Endothelial cell of umbilical vein (primary cell): ENCODE measurements at regions not wholly inside any gene's neighbourhood (a gene's known extent, or its start where the extent isn't known, plus 50 kb on each side); places are given as distances from the start of the nearest gene placed in this dataset.

Experiments
- CTCF ChIP-seq, 2 donors: IDR thresholded peaks; 1 replicate in 1 of 2; 2 replicates in 1 of 2; pipeline ENCODE4 v1.5.1; 2011; ENCODE audit warnings: low read length in 2 of 2, mild to moderate bottlenecking in 2 of 2, moderate library complexity in 2 of 2, control low read depth in 1 of 2, inconsistent platforms in 1 of 2, low read depth in 1 of 2; ENCODE audit not compliant: insufficient read depth in 1 of 2; ENCODE audit errors: extremely low read depth in 1 of 2
- EZH2 ChIP-seq: IDR thresholded peaks from 2 replicates; pipeline ENCODE4 v1.6.1; 2012; ENCODE audit warnings: borderline replicate concordance, low read depth, mild to moderate bottlenecking, moderate library complexity, low read length, inconsistent platforms; ENCODE audit not compliant: severe bottlenecking
- GATA2 ChIP-seq: IDR thresholded peaks from 2 replicates; pipeline ENCODE4 v1.7.0; 2011; ENCODE audit warnings: low read depth, mild to moderate bottlenecking, moderate library complexity, mixed read lengths, low read length; ENCODE audit not compliant: insufficient read length, insufficient read depth
- JUN ChIP-seq: IDR thresholded peaks from 2 replicates; pipeline ENCODE4 v1.6.1; 2011; ENCODE audit warnings: borderline replicate concordance, low read depth; ENCODE audit not compliant: insufficient read length, insufficient read depth
- MAX ChIP-seq: IDR thresholded peaks from 2 replicates; pipeline ENCODE4 v1.6.1; 2011; ENCODE audit not compliant: insufficient read depth, insufficient read length
- MYC ChIP-seq: IDR thresholded peaks from one replicate; pipeline ENCODE4 v1.6.1; 2011; ENCODE audit warnings: mild to moderate bottlenecking, low read depth, low read length
- POLR2A ChIP-seq: IDR thresholded peaks from 2 replicates; pipeline ENCODE4 v1.6.1; 2012; ENCODE audit warnings: low read depth, mild to moderate bottlenecking, control low read depth, low read length
- POLR2AphosphoS5 ChIP-seq: IDR thresholded peaks from 2 replicates; pipeline ENCODE4 v1.6.1; 2012; ENCODE audit warnings: low read depth, mild to moderate bottlenecking, control low read depth, low read length, moderate library complexity; ENCODE audit not compliant: insufficient read depth

- TF ChIP-seq MAX, result no peak
- no peak for TF ChIP-seq MYC
- TF ChIP-seq POLR2A, result no peak
- TF ChIP-seq EZH2, result no peak
- TF ChIP-seq CTCF (IDR thresholded peaks at IDR 0.05; ENCODE audit: extremely low read depth in 1 of 2, insufficient read depth in 1 of 2, low read depth in 1 of 2, low read length in 2 of 2), result no peak
- no peak for TF ChIP-seq POLR2AphosphoS5
- TF ChIP-seq JUN, result no peak
- no peak for TF ChIP-seq GATA2
Measured at GRCh38 chrX:150162141-150162540, 201.0 kb upstream of the MAMLD1 start.
